ENCODE measurements at regions not wholly inside any gene's neighbourhood (a gene's known extent, or its start where the extent isn't known, plus 50 kb on each side); places are given as distances from the start of the nearest gene placed in this dataset.

- TF ChIP-seq CTCF (IDR thresholded peaks at IDR 0.05; ENCODE audit: poor library complexity), result no peak
- no peak for TF ChIP-seq EZH2 (IDR thresholded peaks at IDR 0.05; ENCODE audit: borderline replicate concordance)
Measured at GRCh38 chr14:82778008-82778590, 1244.4 kb upstream of the SEL1L start.
